ENCODE measurements at regions not wholly inside any gene's neighbourhood (a gene's known extent, or its start where the extent isn't known, plus 50 kb on each side); places are given as distances from the start of the nearest gene placed in this dataset.

DNA sequence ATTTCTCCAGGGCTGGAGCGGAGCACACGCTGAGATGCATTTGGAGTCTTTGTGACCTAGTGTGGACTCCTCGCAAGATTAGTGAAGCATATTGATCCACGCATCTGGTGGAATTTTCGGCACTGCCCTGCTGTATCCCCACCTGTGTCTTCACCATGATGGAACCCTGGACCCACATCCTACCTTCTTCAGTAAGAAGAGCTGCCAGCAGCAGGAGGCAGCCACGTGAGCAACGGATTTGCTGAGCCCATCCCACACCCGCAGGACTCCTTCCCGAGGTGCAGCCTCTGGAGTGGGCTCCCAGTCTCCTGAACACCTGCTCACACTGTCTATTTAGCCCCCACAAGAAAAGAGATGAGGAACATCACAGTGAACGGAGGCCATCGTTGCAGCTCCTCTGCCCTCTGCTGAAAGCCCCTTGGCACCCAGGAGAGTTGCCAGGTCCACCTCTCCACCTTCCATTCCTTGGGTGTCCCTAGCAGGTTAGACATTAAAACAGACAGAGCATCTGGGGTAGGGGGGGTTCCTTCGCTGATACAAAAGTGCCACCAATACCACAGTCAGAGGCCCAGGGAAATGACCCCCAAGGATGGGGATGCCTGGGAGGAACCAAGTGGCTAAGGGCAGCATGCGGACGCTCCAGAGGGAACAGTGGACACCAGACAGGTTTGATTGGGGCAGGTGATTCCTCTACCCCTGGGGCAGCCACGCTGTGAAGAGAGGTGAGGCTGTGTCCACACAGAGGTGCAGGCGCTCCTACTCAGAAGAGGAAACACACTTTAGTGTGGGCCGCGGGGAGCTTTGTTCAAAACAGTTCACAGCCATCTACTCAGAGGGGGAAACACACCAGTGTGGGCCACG is 302.8 kb upstream of the SALL3 start:
- DNase-seq: no peak

DNA sequence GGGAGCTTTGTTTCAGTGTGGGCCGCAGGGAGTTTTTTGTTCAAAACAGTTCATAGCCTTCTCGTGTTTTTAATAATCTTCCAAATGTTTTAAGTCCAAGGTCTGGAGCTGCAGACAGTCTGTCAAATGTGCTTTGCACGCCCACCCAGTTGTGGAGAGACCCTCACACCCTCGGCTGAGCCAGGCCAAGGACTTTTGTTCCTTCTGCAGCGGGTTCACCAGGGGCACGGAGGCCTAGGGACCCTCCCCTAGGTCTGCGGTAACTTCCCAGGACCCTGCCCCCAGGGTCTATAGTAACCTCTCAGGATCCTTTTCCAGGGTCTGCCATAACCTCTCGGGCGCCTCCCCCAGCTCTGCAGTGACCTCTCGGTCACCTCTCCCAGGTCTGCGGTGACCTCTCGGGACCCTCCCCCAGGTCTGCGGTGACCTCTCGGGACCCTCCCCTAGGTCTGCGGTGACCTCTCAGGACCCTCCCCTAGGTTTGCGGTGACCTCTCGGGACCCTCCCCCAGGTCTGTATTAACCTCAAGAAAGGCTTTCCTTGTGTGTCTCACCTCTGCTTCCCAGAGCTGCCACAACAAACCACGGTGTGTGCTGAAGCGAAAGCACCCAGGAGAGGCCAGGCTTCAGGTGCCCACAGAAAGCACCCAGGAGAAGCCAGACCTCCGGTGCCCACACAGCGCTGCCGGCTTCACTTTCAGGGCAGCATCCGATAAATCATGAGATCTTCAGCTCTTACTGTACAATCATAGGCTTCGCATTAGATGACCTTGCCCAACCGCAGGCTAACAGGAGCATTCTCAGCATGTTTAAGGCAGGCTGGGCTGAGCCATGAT is 301.9 kb upstream of the SALL3 start:
- no peak for DNase-seq

GRCh38 chr18:78678318-78678695 is 301.3 kb upstream of the SALL3 start:
- no peak for DNase-seq

DNA sequence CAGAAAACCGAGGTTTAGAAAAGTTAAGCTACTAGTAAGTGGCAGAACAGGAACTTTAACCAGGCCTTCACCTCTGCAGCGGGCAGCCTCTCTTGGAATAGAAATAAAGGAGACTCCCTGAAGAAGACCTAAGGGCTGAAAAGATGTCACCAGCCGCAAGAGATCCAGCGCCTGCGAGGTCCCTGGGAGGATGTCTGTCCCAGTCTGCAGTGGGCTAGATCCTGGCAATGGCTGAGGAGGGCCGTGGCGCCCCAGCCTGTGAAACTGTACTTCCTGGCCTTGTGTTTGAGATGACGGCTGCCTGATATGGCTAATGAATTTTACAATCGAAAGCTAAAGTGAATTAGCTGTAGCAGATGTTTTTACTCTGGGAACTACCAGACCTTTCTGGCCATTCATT is 300.6 kb upstream of the SALL3 start:
- no peak for DNase-seq

GRCh38 chr18:78679613-78680260 is 299.9 kb upstream of the SALL3 start:
- DNase-seq: no peak

GRCh38 chr18:78681396-78681795 is 298.2 kb upstream of the SALL3 start:
- DNase-seq: no peak

- DNase-seq: no peak
Measured at GRCh38 chr18:78681934-78682333, 297.7 kb upstream of the SALL3 start.

- no peak for DNase-seq
Measured at GRCh38 chr18:78682716-78683115, 296.9 kb upstream of the SALL3 start.

- DNase-seq: no peak
Measured at GRCh38 chr18:78683191-78684010, 296.2 kb upstream of the SALL3 start.

DNA sequence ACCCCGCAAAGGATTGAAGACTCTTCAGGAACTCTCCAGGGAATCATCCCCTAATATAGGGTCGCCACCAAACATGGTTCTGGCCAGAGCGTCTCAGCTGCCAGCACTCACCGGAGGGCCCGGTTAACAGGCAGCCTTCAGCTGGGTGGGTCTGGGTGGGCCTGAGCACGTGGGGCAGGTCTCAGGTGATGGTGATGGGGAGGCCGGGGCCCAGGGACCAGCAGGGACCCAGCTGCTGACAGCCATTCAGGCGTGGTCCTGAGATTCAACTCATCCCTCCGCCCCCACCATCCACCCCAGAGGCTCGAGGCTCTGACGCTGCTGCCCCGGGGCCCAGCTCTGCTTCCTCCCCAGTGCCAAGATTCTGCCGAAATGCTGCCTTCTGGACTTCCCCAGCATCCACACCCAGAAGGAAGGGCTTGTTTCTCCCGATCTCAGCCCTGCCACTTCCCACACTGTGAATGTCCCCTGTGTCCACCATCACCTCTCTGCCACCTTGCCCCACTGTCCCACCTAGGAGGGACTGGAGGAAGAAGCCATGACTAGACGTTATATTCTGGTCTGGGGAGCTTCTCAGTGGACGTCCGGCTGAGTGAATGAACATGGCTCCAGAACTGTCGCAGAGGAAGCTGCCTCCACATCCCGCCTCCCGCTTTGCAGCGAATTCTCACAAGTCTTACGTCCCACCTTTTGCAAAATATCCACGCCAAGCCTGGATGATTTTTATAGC is 294.2 kb upstream of the SALL3 start:
- no peak for DNase-seq

GRCh38 chr18:78685980-78686530 is 293.6 kb upstream of the SALL3 start:
- DNase-seq: no peak

- DNase-seq: no peak
Measured at GRCh38 chr18:78686976-78687685, 292.5 kb upstream of the SALL3 start.

GRCh38 chr18:78687736-78688135 is 291.9 kb upstream of the SALL3 start:
- no peak for DNase-seq

DNA sequence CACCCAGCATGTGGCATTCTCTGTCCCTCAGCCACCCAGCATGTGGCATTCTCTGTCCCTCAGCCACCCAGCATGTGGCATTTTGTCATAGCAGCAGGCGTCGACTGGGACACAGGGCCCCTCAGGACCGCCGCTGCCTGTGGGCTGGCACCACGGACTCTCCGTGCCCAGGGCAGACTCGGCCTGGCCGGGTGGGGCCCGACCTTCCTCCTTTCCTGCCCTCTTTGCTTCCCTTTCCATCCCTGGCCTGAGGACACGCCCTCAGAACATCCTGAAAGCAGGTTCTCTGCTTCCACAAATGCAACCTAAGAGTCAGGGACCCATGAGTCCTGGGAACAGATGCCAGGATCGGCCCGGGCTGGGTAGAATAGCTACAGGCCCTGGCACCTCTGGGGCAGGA is 291.4 kb upstream of the SALL3 start:
- no peak for DNase-seq

DNA sequence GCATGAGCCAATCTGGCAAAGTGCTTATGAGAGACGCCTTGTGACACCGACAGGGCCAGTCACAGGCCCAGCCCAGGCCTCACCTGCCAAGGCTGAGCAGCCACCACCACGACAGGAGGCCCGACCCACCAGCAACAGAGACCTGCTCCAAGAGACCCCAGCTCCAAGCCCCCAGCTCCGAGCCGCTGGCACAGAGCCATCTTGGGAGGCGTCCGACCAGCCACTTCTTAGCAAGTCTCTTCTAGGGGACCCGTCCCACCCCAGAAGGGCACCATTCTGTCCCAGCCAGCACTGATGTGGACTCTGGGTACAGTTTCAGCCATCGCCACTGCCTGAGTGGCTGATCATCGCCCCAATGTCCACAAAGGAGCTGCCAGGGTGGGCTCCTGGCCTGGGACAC is 290.7 kb upstream of the SALL3 start:
- DNase-seq: no peak

DNA sequence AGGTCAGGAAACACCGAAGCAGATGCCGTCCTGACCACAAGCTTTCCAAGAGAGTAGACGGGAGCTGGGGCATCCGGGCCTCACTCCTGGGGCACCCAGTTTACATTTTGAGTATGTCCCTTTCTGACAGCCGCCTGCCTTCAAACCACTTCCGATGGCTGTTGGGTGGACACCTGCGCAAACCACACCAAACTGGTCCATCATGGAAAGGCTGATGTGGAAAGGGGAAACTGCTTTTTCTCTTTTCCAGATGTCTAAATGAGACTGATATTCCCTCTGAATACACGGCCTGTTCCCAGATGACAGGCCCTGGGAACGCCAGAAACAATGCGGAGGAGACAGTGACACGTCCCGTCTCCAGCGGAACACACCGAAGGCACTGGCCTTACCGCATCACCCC is 290.0 kb upstream of the SALL3 start:
- DNase-seq: no peak

DNA sequence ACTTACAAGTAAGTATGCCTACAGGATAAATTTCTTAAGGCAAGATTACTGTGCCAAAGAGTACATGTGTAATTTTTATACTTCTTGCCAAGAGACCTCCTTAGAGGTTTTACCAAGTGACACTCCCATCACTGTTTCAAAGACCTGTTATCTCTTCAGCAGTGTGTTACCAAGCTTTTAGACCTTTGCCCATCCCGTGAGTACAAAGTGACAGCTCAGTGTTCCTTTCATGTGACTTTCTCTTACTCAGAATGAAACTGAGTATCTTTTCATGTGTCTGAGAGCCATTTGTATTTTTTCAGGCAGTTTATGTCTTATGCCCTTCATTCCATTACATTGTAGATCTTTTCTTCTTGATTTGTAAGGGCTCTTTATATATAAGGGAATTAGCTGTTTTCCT is 287.5 kb upstream of the SALL3 start:
- no peak for DNase-seq

- no peak for DNase-seq
Measured at GRCh38 chr18:78693429-78693828, 286.2 kb upstream of the SALL3 start.

DNA sequence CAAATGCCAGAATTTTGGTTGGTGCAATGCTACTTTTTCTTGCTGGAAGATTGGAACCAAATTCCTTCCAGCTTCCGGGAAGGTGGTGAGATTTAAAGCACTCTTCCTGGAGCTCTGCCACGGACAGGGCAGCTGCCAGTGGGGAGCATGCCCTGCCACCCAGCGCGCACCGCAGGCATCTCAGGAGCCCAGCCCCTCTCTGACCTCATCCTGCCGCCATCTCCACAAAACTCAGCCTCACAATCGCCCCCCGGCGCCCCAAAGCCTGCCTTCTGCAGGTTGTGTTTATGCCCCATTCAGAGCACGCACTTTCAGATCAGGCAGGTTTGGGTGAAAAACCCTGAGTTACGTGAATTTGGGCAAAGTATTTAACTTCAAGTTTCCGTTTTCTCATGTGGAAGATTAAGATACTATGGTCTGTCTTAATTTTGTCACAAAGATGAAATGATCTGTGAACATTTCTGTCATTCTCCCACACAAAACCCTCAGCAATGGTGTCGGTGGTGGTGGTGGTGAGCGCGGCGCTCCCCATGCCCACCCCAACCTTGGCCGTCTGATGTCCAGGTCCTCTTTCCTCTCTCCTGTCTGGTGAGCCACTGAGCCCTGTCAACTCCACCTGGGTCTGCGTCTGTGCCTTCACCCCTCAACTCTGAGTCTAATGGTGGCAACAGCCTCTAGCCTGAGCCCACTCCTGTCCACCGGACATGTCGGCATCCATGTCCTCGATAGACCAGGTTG is 282.8 kb upstream of the SALL3 start:
- DNase-seq: no peak

DNA sequence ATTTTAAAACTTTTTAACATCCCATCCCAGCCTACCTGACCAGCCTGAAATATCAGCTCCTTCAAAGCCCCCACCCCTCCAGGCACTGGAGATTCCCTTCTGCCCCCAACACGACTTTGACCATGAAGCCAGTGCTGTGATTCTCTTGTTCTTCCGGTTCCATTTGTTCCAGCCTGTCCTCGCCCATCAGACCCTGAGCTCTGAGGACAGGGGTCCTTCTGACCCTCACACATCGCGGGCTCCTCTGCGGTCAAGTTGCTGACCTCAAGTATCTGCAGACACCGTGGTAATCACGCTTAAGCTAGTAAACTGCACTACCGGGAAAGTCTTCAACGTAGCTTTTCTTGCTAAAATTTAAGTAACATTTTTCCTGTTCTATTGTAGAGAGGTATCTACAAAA is 282.2 kb upstream of the SALL3 start:
- DNase-seq: no peak

Data from CD4-positive, alpha-beta T cell treated with Interleukin-6 for 4 hours (primary cell).